Loucy (cell line): ENCODE measurements at regions not wholly inside any gene's neighbourhood (a gene's known extent, or its start where the extent isn't known, plus 50 kb on each side); places are given as distances from the start of the nearest gene placed in this dataset.

Experiments used
- EZH2phosphoT487 ChIP-seq: fragments of 200-600 bp; IDR thresholded peaks from 2 replicates; pipeline ENCODE4 v1.6.1; 2018; ENCODE audit warnings: antibody characterized with exemption, mild to moderate bottlenecking, moderate library complexity, borderline replicate concordance
- TF ChIP-seq, protein P1 (sequence below): fragments of 200-600 bp; sonication (generic); conservative IDR thresholded peaks from 2 replicates; pipeline ENCODE4 v1.5.1; 2014; ENCODE audit warnings: mild to moderate bottlenecking, antibody characterized with exemption, low read length

DNA sequence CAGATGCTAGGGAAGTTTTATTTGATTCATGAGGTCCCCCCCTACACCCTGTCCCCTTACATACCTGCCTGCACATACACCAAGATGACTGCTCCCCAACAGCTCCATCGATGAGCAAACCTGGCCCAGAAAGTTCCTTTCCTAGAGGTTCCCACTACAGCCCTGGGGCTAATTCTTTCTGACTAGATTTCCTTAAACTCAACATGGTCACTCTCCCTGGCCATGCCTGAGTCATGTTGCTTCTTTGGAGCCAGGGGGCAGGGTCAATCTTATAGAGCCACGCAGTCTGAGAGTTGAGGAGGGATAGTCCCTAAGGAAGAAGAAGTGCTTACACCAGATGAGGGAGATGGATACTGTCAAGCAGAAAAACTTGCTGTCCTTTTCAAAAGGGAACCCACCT, 67.7 kb upstream of the GLI2 start:
- TF ChIP-seq, protein P1, sequence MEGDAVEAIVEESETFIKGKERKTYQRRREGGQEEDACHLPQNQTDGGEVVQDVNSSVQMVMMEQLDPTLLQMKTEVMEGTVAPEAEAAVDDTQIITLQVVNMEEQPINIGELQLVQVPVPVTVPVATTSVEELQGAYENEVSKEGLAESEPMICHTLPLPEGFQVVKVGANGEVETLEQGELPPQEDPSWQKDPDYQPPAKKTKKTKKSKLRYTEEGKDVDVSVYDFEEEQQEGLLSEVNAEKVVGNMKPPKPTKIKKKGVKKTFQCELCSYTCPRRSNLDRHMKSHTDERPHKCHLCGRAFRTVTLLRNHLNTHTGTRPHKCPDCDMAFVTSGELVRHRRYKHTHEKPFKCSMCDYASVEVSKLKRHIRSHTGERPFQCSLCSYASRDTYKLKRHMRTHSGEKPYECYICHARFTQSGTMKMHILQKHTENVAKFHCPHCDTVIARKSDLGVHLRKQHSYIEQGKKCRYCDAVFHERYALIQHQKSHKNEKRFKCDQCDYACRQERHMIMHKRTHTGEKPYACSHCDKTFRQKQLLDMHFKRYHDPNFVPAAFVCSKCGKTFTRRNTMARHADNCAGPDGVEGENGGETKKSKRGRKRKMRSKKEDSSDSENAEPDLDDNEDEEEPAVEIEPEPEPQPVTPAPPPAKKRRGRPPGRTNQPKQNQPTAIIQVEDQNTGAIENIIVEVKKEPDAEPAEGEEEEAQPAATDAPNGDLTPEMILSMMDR: no peak
- TF ChIP-seq EZH2phosphoT487: no peak
